ENCODE measurements at regions not wholly inside any gene's neighbourhood (a gene's known extent, or its start where the extent isn't known, plus 50 kb on each side); places are given as distances from the start of the nearest gene placed in this dataset.

DNA sequence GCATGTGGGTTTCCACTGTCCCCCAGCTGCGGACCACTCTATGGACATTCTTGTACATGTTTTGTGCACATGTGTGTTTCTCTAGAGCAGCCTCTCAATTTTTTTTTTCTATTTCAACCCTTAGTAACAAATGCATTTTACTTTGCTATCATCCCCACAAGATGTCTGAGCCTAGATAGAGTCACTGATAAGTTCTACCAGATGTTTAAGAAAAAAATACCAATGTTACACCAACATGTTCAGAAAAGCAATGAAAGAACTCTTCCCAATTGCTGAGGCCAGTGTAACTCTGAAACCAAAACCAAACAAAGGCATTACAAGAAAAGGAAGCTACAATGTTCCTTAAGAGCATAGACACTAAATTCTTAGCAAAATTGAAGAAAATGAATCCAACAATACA lies 218.5 kb downstream of the CXCL12 start:
- H3K4me3 ChIP-seq (ENCODE audit: low read depth, low read length): no peak overlapping the region
- no peak for DNase-seq (ENCODE audit: low read depth)
- TF ChIP-seq, protein P1, sequence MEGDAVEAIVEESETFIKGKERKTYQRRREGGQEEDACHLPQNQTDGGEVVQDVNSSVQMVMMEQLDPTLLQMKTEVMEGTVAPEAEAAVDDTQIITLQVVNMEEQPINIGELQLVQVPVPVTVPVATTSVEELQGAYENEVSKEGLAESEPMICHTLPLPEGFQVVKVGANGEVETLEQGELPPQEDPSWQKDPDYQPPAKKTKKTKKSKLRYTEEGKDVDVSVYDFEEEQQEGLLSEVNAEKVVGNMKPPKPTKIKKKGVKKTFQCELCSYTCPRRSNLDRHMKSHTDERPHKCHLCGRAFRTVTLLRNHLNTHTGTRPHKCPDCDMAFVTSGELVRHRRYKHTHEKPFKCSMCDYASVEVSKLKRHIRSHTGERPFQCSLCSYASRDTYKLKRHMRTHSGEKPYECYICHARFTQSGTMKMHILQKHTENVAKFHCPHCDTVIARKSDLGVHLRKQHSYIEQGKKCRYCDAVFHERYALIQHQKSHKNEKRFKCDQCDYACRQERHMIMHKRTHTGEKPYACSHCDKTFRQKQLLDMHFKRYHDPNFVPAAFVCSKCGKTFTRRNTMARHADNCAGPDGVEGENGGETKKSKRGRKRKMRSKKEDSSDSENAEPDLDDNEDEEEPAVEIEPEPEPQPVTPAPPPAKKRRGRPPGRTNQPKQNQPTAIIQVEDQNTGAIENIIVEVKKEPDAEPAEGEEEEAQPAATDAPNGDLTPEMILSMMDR (conservative IDR thresholded peaks at IDR 0.05; ENCODE audit: low read depth, low read length): no peak

DNA sequence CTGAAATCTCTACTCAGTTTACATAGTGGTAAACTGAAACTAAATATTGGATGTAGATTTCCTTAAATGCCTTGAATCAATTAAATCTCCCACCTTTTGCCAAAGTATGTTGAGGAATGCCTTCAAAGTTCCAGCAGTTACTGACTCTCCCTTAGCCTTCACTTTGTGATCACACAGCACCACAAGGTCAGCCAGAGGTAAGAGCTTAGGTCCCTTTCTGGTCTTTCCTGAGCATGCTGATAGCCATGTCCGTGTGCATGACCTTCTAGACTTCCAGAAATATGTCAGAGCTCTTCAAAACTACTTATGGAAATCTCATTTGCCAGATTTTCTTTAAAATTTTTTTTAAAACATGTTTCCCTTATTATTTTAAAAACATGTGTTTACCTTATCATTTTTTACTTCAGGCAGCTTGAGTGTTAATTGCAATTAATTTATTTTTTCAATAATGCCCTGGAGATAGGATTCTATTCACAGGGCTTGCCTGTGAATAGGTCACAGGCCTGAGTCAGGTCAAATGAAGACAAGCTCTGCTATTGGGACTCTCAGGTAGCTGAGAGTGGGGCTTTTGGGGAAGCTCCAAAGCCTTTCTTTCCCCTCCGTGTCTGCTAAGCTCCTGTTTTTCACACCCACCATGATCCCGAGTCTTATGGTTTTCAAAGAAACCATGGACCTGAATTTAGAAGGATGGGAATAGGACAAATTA lies 220.5 kb downstream of the CXCL12 start:
- TF ChIP-seq, protein P1 (conservative IDR thresholded peaks at IDR 0.05; ENCODE audit: low read depth, low read length): no peak
- H3K4me3 ChIP-seq (ENCODE audit: low read depth, low read length): no peak overlapping the region
- DNase-seq (ENCODE audit: low read depth): no peak

DNA sequence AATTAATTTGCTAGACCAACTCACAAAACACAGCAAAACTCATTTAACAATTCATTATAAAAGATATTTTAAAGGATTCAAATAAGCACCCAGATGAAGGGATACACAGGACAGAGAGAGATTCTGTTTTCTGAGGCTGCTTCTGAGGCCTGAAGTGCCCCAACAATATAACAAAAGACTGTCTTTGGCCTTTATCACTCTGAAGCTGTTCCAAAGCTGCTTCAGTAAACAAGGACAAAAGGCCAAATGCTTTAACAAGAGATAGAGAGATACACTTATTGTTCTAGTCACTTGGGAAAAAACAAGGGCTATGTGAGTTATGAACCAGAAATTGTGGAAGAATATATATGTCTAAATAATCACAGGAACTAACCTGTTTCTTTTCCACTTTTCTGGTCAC lies 223.7 kb downstream of the CXCL12 start:
- DNase-seq (ENCODE audit: low read depth): no peak
- H3K4me3 ChIP-seq (ENCODE audit: low read depth, low read length): no peak overlapping the region
- TF ChIP-seq, protein P1 (conservative IDR thresholded peaks at IDR 0.05; ENCODE audit: low read depth, low read length): no peak

DNA sequence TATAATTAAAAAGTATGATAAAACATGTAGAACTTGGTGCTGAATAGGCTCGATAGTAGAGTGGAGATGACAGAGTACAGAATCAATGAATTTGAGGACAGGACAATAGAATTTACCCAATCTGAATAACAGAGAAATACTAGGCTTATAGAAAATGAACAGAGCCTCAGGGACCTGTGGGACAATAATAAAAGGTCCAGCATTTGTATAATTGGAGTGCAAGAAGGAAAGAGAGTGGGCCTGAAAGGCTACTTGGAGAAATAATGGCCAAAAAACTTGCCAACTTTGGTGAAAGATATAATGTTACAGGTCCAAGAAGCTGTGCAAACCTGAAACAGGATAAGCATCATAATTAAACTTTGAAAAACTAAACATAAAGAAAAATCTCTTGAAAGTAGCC lies 227.3 kb downstream of the CXCL12 start:
- TF ChIP-seq, protein P1 (conservative IDR thresholded peaks at IDR 0.05; ENCODE audit: low read depth, low read length): no peak
- no peak overlapping the region for H3K4me3 ChIP-seq (ENCODE audit: low read depth, low read length)
- no peak for DNase-seq (ENCODE audit: low read depth)

DNA sequence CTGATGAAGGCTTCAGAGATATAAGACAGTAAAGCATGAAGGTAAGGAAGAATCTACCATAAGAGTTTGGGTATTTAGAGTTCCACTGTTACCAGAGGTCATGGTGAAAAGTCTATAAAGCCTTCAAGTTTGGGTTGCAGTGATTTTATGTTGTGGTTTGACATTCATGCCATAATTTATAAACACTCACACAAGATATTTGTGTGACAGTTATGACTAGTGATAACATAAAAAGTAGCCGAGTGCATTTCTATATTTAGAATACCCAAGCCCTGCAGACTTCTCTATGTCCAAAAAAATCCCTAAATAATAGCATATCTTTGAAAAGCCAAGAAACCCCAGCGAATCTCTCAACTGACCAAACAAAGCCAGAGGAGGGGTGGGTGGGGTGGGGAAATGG lies 229.9 kb downstream of the CXCL12 start:
- TF ChIP-seq, protein P1 (conservative IDR thresholded peaks at IDR 0.05; ENCODE audit: low read depth, low read length): no peak
- no peak for DNase-seq (ENCODE audit: low read depth)
- H3K4me3 ChIP-seq (ENCODE audit: low read depth, low read length): no peak overlapping the region

DNA sequence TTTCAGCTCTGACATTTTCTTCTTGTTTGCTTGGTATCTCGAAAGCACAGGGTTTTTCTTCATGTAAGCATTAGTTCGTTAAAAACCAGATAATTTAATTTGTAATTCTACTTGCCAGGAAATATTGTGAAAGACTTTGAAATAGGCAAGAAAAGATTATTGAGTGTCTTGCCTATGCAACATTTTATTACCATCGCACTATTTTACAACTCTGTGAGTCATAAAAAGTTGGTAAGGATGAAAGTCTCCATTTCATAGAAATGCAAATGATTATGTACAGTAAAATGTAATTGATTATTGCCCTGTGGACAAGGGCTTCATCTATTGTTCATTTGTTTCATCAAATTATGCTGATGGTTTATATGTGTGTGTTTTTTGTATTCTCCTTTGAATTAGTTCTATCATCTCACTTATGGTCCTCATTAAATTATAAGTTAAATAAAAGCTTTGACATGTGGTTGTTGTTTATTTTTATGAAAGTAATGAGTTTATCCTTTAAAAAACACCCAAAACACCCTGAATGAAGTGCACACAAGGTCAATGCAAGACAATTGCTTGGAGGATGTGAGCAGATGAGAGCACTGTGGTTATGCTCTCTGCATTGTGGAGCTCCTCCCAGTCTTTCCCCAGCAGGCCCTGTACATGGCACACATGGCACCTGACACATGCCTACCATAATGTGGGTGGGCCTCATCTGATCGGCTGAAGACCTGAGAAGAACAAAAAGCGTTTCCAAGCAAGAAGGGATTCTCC lies 230.8 kb downstream of the CXCL12 start:
- TF ChIP-seq, protein P1 (conservative IDR thresholded peaks at IDR 0.05; ENCODE audit: low read depth, low read length): no peak
- no peak overlapping the region for H3K4me3 ChIP-seq (ENCODE audit: low read depth, low read length)
- no peak for DNase-seq (ENCODE audit: low read depth)

Measured in choroid plexus epithelial cell (primary cell).